ENCODE measurements at regions not wholly inside any gene's neighbourhood (a gene's known extent, or its start where the extent isn't known, plus 50 kb on each side); places are given as distances from the start of the nearest gene placed in this dataset.

DNA sequence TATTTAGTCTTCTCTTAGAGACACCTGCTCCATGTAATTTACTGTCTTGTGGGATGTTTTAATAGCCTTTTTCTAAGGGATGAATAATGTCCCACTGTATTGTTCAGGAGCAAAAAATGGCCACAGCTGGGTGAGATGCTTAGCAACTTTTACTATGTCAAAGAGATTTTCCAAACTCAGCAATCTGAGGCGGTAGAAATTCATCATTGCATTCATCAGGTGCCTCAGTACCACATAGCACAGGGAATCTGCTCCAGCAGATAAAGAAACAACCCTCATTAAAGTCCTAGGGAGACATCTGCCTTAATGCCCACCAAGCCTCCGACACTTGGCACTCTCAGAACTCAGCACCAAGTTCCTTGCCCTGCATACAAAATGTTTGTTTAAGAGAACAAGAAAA is 266.9 kb downstream of the SIPA1L2 start:
- WGBS (ENCODE audit: insufficient coverage, low coverage, missing lambda C conversion rate) = 0% methylated on average over 2 of the region's 2 CpGs
- Histone ChIP-seq H3K4me1 (replicated peaks in 1 of 2; ENCODE audit: control insufficient read depth in 2 of 2, insufficient read depth in 2 of 2, low read length in 2 of 2) (no peaks in the 10 kb centered on the region), H3K27ac (ENCODE audit: extremely low read depth, low read depth, low read length) (no peak overlapping the region), H3K4me2 (ENCODE audit: insufficient read depth, low read length) (no peak overlapping the region), H3K27me3 (ENCODE audit: control insufficient read depth in 2 of 2, insufficient read depth in 2 of 2, low read length in 2 of 2) (no peaks in the 10 kb centered on the region), H3K9ac (ENCODE audit: insufficient read depth in 1 of 2, low read depth in 2 of 2, low read length in 2 of 2) (no peak overlapping the region), H2AFZ (ENCODE audit: low read depth, low read length) (no peak overlapping the region), H3K4me3 (no peak overlapping the region), H4K20me1 (replicated peaks; ENCODE audit: control insufficient read depth, insufficient read depth, low read length) (no peaks in the 10 kb centered on the region), H3K36me3 (ENCODE audit: control insufficient read depth, insufficient read depth, low read length) (no peaks in the 10 kb centered on the region), H3K9me1 (ENCODE audit: control insufficient read depth, insufficient read depth, low read length) (no peaks in the 10 kb centered on the region), H3K9me3 (replicated peaks; ENCODE audit: control insufficient read depth, insufficient read depth, low read depth, low read length) (no peaks in the 10 kb centered on the region), H3K79me2 (ENCODE audit: control insufficient read depth, insufficient read depth, low read length) (no peaks in the 10 kb centered on the region)
- CTCF ChIA-PET (ENCODE audit: low intra/inter-chr PET ratio) = no interaction called here
- TF ChIP-seq KLF6 (CRISPR knock-in tag; IDR thresholded peaks at IDR 0.05; ENCODE audit: borderline replicate concordance) = no peak
- no peak for TF ChIP-seq FOXA3 (CRISPR knock-in tag; conservative IDR thresholded peaks at IDR 0.05 in 1 of 2, IDR thresholded peaks at IDR 0.05 in 1 of 2)
- TF ChIP-seq ZFX (CRISPR knock-in tag; IDR thresholded peaks at IDR 0.05) = no peak
- TF ChIP-seq, protein P1, sequence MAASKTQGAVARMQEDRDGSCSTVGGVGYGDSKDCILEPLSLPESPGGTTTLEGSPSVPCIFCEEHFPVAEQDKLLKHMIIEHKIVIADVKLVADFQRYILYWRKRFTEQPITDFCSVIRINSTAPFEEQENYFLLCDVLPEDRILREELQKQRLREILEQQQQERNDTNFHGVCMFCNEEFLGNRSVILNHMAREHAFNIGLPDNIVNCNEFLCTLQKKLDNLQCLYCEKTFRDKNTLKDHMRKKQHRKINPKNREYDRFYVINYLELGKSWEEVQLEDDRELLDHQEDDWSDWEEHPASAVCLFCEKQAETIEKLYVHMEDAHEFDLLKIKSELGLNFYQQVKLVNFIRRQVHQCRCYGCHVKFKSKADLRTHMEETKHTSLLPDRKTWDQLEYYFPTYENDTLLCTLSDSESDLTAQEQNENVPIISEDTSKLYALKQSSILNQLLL (CRISPR knock-in tag; IDR thresholded peaks at IDR 0.05; ENCODE audit: borderline replicate concordance) = no peak
- no peak for TF ChIP-seq ZBED1 (IDR thresholded peaks at IDR 0.05)
- TF ChIP-seq TRIM24 (IDR thresholded peaks at IDR 0.05) = no peak
- TF ChIP-seq ZNF707 (CRISPR knock-in tag; conservative IDR thresholded peaks at IDR 0.05) = no peak
- no peak for TF ChIP-seq SMAD4 (CRISPR knock-in tag; conservative IDR thresholded peaks at IDR 0.05)
- TF ChIP-seq, protein P2, sequence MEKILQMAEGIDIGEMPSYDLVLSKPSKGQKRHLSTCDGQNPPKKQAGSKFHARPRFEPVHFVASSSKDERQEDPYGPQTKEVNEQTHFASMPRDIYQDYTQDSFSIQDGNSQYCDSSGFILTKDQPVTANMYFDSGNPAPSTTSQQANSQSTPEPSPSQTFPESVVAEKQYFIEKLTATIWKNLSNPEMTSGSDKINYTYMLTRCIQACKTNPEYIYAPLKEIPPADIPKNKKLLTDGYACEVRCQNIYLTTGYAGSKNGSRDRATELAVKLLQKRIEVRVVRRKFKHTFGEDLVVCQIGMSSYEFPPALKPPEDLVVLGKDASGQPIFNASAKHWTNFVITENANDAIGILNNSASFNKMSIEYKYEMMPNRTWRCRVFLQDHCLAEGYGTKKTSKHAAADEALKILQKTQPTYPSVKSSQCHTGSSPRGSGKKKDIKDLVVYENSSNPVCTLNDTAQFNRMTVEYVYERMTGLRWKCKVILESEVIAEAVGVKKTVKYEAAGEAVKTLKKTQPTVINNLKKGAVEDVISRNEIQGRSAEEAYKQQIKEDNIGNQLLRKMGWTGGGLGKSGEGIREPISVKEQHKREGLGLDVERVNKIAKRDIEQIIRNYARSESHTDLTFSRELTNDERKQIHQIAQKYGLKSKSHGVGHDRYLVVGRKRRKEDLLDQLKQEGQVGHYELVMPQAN (IDR thresholded peaks at IDR 0.05; ENCODE audit: borderline replicate concordance) = no peak
- no peak for TF ChIP-seq HOXB6 (CRISPR knock-in tag; IDR thresholded peaks at IDR 0.05; ENCODE audit: borderline replicate concordance)
- BruUV-seq (replicated peaks) = no TSS peak
- POLR2A ChIA-PET = interaction anchor here (0.8 kb wide), 1 partner anchor 18 kb away, joined by 3 read pairs; no protein-coding TSS in a partner anchor
- DNase-seq (ENCODE audit: extremely low read depth in 1 of 4, low spot score in 3 of 4) (no peak), FAIRE-seq (no peak), ATAC-seq (no peak)
- intact Hi-C loops (cut with micrococcal nuclease) (no loop called here), in situ Hi-C loops (cut with MboI) (no loop called here)

All from K562 (cell line).